Keratinocyte (primary cell): ENCODE measurements at regions not wholly inside any gene's neighbourhood (a gene's known extent, or its start where the extent isn't known, plus 50 kb on each side); places are given as distances from the start of the nearest gene placed in this dataset.

ENCODE experiments used
- DNase-seq: peaks from one replicate; pipeline ENCODE4 v3.0.0-alpha.2; 2011; ENCODE audit warnings: low read depth, missing footprints, low spot score
- FAIRE-seq: peaks from 2 replicates; lab custom pipeline; 2011; peaks lifted over from hg19 to GRCh38; lab: Jason Lieb, UNC
- H2AFZ ChIP-seq: 2 replicates; pipeline ENCODE4 v1.6.0; 2012; ENCODE audit warnings: low read length, control low read depth, inconsistent platforms; ENCODE audit not compliant: control insufficient read depth
- H3K27ac ChIP-seq: 2 replicates; pipeline ENCODE4 v1.5.1; 2011; ENCODE audit warnings: low read length; ENCODE audit not compliant: control insufficient read depth, insufficient read depth
- H3K27me3 ChIP-seq: 3 replicates; pipeline ENCODE4 v1.6.0; 2011; ENCODE audit warnings: low read length; ENCODE audit not compliant: control insufficient read depth, insufficient read depth; ENCODE audit errors: extremely low read depth
- H3K36me3 ChIP-seq, 2 experiments: 2 replicates in 1 of 2; 3 replicates in 1 of 2; pipeline ENCODE4 v1.5.1; 2011; ENCODE audit warnings: low read length in 2 of 2, mild to moderate bottlenecking in 1 of 2; ENCODE audit not compliant: control insufficient read depth in 2 of 2, insufficient read depth in 2 of 2; ENCODE audit errors: extremely low read depth in 1 of 2
- H3K4me1 ChIP-seq: 3 replicates; pipeline ENCODE4 v1.5.1; 2011; ENCODE audit warnings: low read length; ENCODE audit not compliant: control insufficient read depth, insufficient read depth; ENCODE audit errors: extremely low read depth
- H3K4me2 ChIP-seq: 3 replicates; pipeline ENCODE4 v1.6.0; 2011; ENCODE audit warnings: low read depth, low read length; ENCODE audit not compliant: control insufficient read depth, insufficient read depth; ENCODE audit errors: extremely low read depth
- H3K4me3 ChIP-seq, 3 experiments: fragments of 200-600 bp in 1 of 3; sonication (generic) in 1 of 3; 2 replicates in 2 of 3; 3 replicates in 1 of 3; pipeline ENCODE4 v1.5.1; 2011 to 2016; ENCODE audit warnings: low read length in 3 of 3, mild to moderate bottlenecking in 3 of 3, control low read depth in 2 of 3, inconsistent platforms in 1 of 3, low read depth in 1 of 3, mixed read lengths in 1 of 3, mixed run types in 1 of 3, moderate library complexity in 1 of 3; ENCODE audit not compliant: control insufficient read depth in 2 of 3, insufficient read depth in 2 of 3; ENCODE audit errors: extremely low read depth in 1 of 3
- H3K79me2 ChIP-seq: 2 replicates; pipeline ENCODE4 v1.6.0; 2012; ENCODE audit warnings: low read length; ENCODE audit not compliant: control insufficient read depth, insufficient read depth
- H3K9ac ChIP-seq: 3 replicates; pipeline ENCODE4 v1.6.0; 2011; ENCODE audit warnings: low read length; ENCODE audit not compliant: control insufficient read depth, insufficient read depth; ENCODE audit errors: extremely low read depth
- H3K9me1 ChIP-seq: 3 replicates; pipeline ENCODE4 v1.6.0; 2011; ENCODE audit warnings: low read length; ENCODE audit not compliant: control insufficient read depth, insufficient read depth; ENCODE audit errors: extremely low read depth
- H3K9me3 ChIP-seq: 2 replicates; pipeline ENCODE4 v1.5.1; 2012; ENCODE audit warnings: low read depth, low read length; ENCODE audit not compliant: control insufficient read depth
- H4K20me1 ChIP-seq: 3 replicates; pipeline ENCODE4 v1.6.0; 2011; ENCODE audit warnings: low read length; ENCODE audit not compliant: control insufficient read depth, insufficient read depth; ENCODE audit errors: extremely low read depth
- EZH2 ChIP-seq: IDR thresholded peaks from one replicate; pipeline ENCODE4 v1.6.1; 2012; ENCODE audit warnings: inconsistent platforms, mild to moderate bottlenecking, low read length, moderate library complexity
- dilution Hi-C: fragments of 300-500 bp; cut with MboI; formaldehyde crosslinking; loops from one replicate; pipeline ENCODE4 v1.7.0; 2020; ENCODE audit warnings: low sequenced_read_pairs; ENCODE audit not compliant: extremely low pct_ligation_motif_present
- TF ChIP-seq, protein P1 (sequence below), 3 experiments: IDR thresholded peaks in 1 of 3; conservative IDR thresholded peaks in 1 of 3; optimal IDR thresholded peaks in 1 of 3; 2 replicates in 2 of 3; 3 replicates in 1 of 3; pipeline versions ENCODE3 to v1.5.1; 2011; ENCODE audit warnings: low read length in 3 of 3, mild to moderate bottlenecking in 3 of 3, moderate library complexity in 2 of 3, control low read depth in 1 of 3, inconsistent platforms in 1 of 3; ENCODE audit not compliant: insufficient read depth in 2 of 3; ENCODE audit errors: extremely low read depth in 1 of 3

DNA sequence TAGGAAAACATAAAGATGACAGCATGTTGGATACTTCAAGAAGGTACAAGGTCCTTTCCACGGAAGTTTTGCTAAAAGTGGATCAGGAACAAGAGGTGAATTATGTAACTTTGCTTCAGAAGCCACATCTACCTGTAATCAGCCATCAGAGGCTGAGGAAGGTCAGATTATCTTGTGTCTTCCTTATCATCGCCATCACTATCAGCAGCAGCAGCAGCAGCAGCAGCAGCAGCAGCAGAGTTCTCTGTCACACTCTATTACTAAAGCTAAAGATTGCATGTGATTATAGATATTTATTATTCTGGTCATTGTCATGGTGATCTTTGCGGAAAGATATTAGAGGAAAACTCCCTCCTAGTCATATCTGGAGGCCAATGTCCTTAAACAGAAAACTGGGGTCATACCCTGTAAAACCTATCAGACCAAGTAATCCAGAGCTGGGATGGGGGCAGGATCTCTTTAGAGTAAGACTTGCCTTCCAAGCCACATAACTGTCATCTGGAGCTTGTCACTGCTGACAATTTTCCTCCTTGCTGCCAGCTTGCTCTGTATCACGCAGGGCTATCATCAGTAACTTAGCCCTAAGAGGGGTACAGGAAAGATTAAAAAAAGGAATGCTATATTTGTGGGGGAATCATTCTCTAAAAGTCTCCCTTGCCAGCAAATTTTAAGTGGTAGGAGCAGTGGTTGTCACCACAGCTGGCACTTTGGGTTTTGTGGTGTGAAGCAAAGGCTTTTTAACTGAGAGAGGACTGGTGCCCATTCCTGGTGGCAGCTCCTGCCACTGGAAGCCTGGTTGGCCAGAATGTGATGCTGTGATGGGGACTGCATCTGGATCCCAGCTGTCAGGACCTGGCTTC lies 130.9 kb upstream of the RASGRP1 start:
- H4K20me1 ChIP-seq: no peaks in the 10 kb centered on the region
- H2AFZ ChIP-seq: no peak overlapping the region
- no peak overlapping the region for H3K9ac ChIP-seq
- no peak overlapping the region for H3K27ac ChIP-seq
- no peaks in the 10 kb centered on the region for H3K9me1 ChIP-seq
- H3K36me3 ChIP-seq: no peaks in the 10 kb centered on the region
- H3K4me1 ChIP-seq: no peaks in the 10 kb centered on the region
- DNase-seq: no peak
- H3K4me3 ChIP-seq: no peak overlapping the region
- no peak for FAIRE-seq
- TF ChIP-seq, protein P1, sequence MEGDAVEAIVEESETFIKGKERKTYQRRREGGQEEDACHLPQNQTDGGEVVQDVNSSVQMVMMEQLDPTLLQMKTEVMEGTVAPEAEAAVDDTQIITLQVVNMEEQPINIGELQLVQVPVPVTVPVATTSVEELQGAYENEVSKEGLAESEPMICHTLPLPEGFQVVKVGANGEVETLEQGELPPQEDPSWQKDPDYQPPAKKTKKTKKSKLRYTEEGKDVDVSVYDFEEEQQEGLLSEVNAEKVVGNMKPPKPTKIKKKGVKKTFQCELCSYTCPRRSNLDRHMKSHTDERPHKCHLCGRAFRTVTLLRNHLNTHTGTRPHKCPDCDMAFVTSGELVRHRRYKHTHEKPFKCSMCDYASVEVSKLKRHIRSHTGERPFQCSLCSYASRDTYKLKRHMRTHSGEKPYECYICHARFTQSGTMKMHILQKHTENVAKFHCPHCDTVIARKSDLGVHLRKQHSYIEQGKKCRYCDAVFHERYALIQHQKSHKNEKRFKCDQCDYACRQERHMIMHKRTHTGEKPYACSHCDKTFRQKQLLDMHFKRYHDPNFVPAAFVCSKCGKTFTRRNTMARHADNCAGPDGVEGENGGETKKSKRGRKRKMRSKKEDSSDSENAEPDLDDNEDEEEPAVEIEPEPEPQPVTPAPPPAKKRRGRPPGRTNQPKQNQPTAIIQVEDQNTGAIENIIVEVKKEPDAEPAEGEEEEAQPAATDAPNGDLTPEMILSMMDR (optimal IDR thresholded peaks at IDR 0.05 in 1 of 3, IDR thresholded peaks at IDR 0.05 in 1 of 3, conservative IDR thresholded peaks at IDR 0.05 in 1 of 3; ENCODE audit: extremely low read depth in 1 of 3, insufficient read depth in 2 of 3, low read length in 3 of 3): no peak
- TF ChIP-seq EZH2: no peak
- H3K4me2 ChIP-seq: no peak overlapping the region
- no peaks in the 10 kb centered on the region for H3K79me2 ChIP-seq
- H3K9me3 ChIP-seq: no peaks in the 10 kb centered on the region
- dilution Hi-C loops: loop anchor here (25.0 kb wide), 1 partner anchor 183 kb away; no protein-coding TSS in a partner anchor
- no peaks in the 10 kb centered on the region for H3K27me3 ChIP-seq

DNA sequence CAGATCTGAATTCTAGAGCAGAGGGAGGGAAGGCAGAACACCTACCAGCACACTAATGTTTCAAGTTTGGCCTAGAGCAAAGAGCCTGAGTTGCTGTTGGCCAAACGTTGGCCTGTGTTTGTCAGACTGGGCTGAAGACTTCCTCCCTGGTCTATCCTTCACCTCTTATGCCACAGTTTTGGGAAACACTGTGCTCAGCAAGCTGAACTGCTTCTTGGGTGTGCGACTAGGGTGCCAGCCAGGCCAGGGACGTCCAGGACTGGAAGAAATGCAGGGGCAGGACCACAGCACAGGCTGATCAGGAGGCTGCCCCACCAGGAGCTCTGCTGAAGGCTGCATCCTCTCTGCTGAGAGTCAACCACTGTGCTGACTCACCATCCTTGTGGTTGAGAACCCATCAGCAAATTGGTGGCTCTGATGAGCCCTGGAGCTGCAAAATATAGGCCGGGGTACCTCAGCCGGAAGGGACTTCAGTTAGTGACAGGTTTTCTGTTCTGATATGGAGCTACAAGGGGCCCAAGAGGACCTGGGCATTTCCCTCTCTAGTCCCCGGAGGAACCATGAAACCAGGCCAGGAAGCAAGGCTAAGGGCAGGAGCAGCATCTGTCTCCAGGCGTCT lies 131.6 kb upstream of the RASGRP1 start:
- no peaks in the 10 kb centered on the region for H4K20me1 ChIP-seq
- dilution Hi-C loops: loop anchor here (25.0 kb wide), 1 partner anchor 184 kb away; no protein-coding TSS in a partner anchor
- no peaks in the 10 kb centered on the region for H3K9me1 ChIP-seq
- no peak overlapping the region for H3K27ac ChIP-seq
- H3K36me3 ChIP-seq: no peaks in the 10 kb centered on the region
- H2AFZ ChIP-seq: no peak overlapping the region
- H3K79me2 ChIP-seq: no peaks in the 10 kb centered on the region
- H3K4me3 ChIP-seq: no peak overlapping the region
- H3K4me2 ChIP-seq: no peak overlapping the region
- no peak for TF ChIP-seq EZH2
- TF ChIP-seq, protein P1 (optimal IDR thresholded peaks at IDR 0.05 in 1 of 3, IDR thresholded peaks at IDR 0.05 in 1 of 3, conservative IDR thresholded peaks at IDR 0.05 in 1 of 3; ENCODE audit: extremely low read depth in 1 of 3, insufficient read depth in 2 of 3, low read length in 3 of 3): no peak
- no peaks in the 10 kb centered on the region for H3K9me3 ChIP-seq
- H3K9ac ChIP-seq: no peak overlapping the region
- no peaks in the 10 kb centered on the region for H3K27me3 ChIP-seq
- no peaks in the 10 kb centered on the region for H3K4me1 ChIP-seq
- FAIRE-seq (no peak), DNase-seq (no peak)
